OCI-LY1 (cell line): ENCODE measurements at regions not wholly inside any gene's neighbourhood (a gene's known extent, or its start where the extent isn't known, plus 50 kb on each side); places are given as distances from the start of the nearest gene placed in this dataset.
"Not testable (repeated sequence)": the region's sequence is repeated elsewhere in the genome, so short reads cannot be mapped to it uniquely, and the experiment has no call there.

Experiments
- H2AFZ ChIP-seq: fragments of 200-600 bp; sonication (generic), shearing (Covaris generic); 2 replicates; pipeline ENCODE4 v1.6.0; 2014; ENCODE audit warnings: antibody characterized with exemption, mild to moderate bottlenecking, low read length
- H3F3A ChIP-seq: fragments of 200-600 bp; sonication (generic), shearing (Covaris generic); 2 replicates; pipeline ENCODE4 v1.6.0; 2014; ENCODE audit warnings: mild to moderate bottlenecking, antibody characterized with exemption, low read length, moderate library complexity; ENCODE audit not compliant: insufficient read depth
- H3K27ac ChIP-seq: fragments of 200-600 bp; sonication (generic); 2 replicates; pipeline ENCODE4 v1.5.1; 2014; ENCODE audit warnings: low read length, mixed run types, mild to moderate bottlenecking, low read depth; ENCODE audit not compliant: poor library complexity, severe bottlenecking
- H3K27me3 ChIP-seq: fragments of 200-600 bp; sonication (generic); 2 replicates; pipeline ENCODE4 v1.6.0; 2014; ENCODE audit warnings: antibody characterized with exemption, mild to moderate bottlenecking, low read length, moderate library complexity; ENCODE audit not compliant: insufficient read depth
- H3K36me3 ChIP-seq: fragments of 200-600 bp; sonication (generic); 2 replicates; pipeline ENCODE4 v1.6.1; 2014; ENCODE audit warnings: mild to moderate bottlenecking, antibody characterized with exemption, low read length, moderate library complexity, mixed read lengths; ENCODE audit not compliant: insufficient read depth
- H3K4me1 ChIP-seq: fragments of 200-600 bp; sonication (generic); 2 replicates; pipeline ENCODE4 v1.5.1; 2014; ENCODE audit warnings: mild to moderate bottlenecking, low read length, moderate library complexity; ENCODE audit not compliant: insufficient read depth, severe bottlenecking
- H3K4me2 ChIP-seq: fragments of 200-600 bp; sonication (generic), shearing (Covaris generic); 2 replicates; pipeline ENCODE4 v1.6.1; 2014; ENCODE audit warnings: low read length
- H3K4me3 ChIP-seq: fragments of 200-600 bp; sonication (generic); 2 replicates; pipeline ENCODE4 v1.5.1; 2014; ENCODE audit warnings: low read length, low read depth, mild to moderate bottlenecking, mixed read lengths; ENCODE audit not compliant: poor library complexity, severe bottlenecking
- H3K79me2 ChIP-seq: fragments of 200-600 bp; shearing (Covaris generic); 2 replicates; pipeline ENCODE4 v1.6.1; 2016; ENCODE audit warnings: mixed run types, low read length, mixed read lengths; ENCODE audit not compliant: insufficient read depth
- H3K9ac ChIP-seq: fragments of 200-600 bp; sonication (generic), shearing (Covaris generic); 2 replicates; pipeline ENCODE4 v1.6.1; 2014; ENCODE audit warnings: mild to moderate bottlenecking, low read length, mixed read lengths
- H3K9me2 ChIP-seq: fragments of 200-600 bp; sonication (generic), shearing (Covaris generic); 2 replicates; pipeline ENCODE4 v1.6.1; 2014; ENCODE audit warnings: low read depth, mild to moderate bottlenecking, low read length, mixed read lengths
- H3K9me3 ChIP-seq: fragments of 200-600 bp; shearing (Covaris generic); 2 replicates; pipeline ENCODE4 v1.6.1; 2014; ENCODE audit warnings: low read length, mixed read lengths
- H4K20me1 ChIP-seq: fragments of 200-600 bp; sonication (generic), shearing (Covaris generic); 2 replicates; pipeline ENCODE4 v1.6.0; 2016; ENCODE audit warnings: mild to moderate bottlenecking, low read length; ENCODE audit not compliant: insufficient read depth
- CTCF ChIP-seq: fragments of 200-600 bp; sonication (generic), shearing (Covaris generic); IDR thresholded peaks from 2 replicates; pipeline ENCODE4 v1.5.1; 2017; ENCODE audit warnings: mild to moderate bottlenecking, antibody characterized with exemption, low read length, moderate library complexity, mixed read lengths
- EZH2 ChIP-seq: fragments of 200-600 bp; sonication (generic), shearing (Covaris generic); IDR thresholded peaks from 2 replicates; pipeline ENCODE4 v1.8.0; 2017; ENCODE audit warnings: borderline replicate concordance, mixed run types, mild to moderate bottlenecking, antibody characterized with exemption, low read length, moderate library complexity, mixed read lengths

GRCh38 chr14:106067935-106068334 is 541.6 kb downstream of the TMEM121 start:
- Histone ChIP-seq H3K4me1 (no peaks in the 10 kb centered on the region), H3K27ac (no peak overlapping the region), H3F3A (no peaks in the 10 kb centered on the region), H3K4me3 (no peak overlapping the region), H3K9me2 (no peaks in the 10 kb centered on the region), H3K9me3 (no peaks in the 10 kb centered on the region), H3K36me3 (no peaks in the 10 kb centered on the region), H3K27me3 (no peaks in the 10 kb centered on the region), H2AFZ (no peak overlapping the region), H3K4me2 (no peak overlapping the region), H3K79me2 (no peaks in the 10 kb centered on the region), H3K9ac (no peak overlapping the region), H4K20me1 (no peaks in the 10 kb centered on the region)
- TF ChIP-seq CTCF (no peak), EZH2 (no peak)

GRCh38 chr14:106069804-106070625 is 543.6 kb downstream of the TMEM121 start:
- TF ChIP-seq EZH2: no peak
- no peak for TF ChIP-seq CTCF
- Histone ChIP-seq H3K27ac (no peak overlapping the region), H3K4me3 (no peak overlapping the region), H3K36me3 (no peaks in the 10 kb centered on the region), H2AFZ (no peak overlapping the region), H3K27me3 (no peaks in the 10 kb centered on the region), H3K4me1 (no peaks in the 10 kb centered on the region), H3K9me3 (no peaks in the 10 kb centered on the region), H3K9ac (no peak overlapping the region), H3F3A (no peaks in the 10 kb centered on the region), H3K4me2 (no peak overlapping the region), H3K79me2 (no peaks in the 10 kb centered on the region), H3K9me2 (no peaks in the 10 kb centered on the region), H4K20me1 (no peaks in the 10 kb centered on the region)

- Histone ChIP-seq H3K27ac (no peak overlapping the region), H3K9me3 (no peaks in the 10 kb centered on the region), H2AFZ (no peak overlapping the region), H3K27me3 (no peaks in the 10 kb centered on the region), H3K9me2 (no peaks in the 10 kb centered on the region), H3K4me3 (no peak overlapping the region), H4K20me1 (no peaks in the 10 kb centered on the region), H3K79me2 (no peaks in the 10 kb centered on the region), H3K4me1 (no peaks in the 10 kb centered on the region), H3K9ac (no peak overlapping the region), H3F3A (no peaks in the 10 kb centered on the region), H3K4me2 (no peak overlapping the region), H3K36me3 (no peaks in the 10 kb centered on the region)
- no peak for TF ChIP-seq EZH2
- no peak for TF ChIP-seq CTCF
Measured at GRCh38 chr14:106080922-106081321, 554.5 kb downstream of the TMEM121 start.

GRCh38 chr14:106081721-106082120 is 555.3 kb downstream of the TMEM121 start:
- not testable (repeated sequence) for H3K4me1 ChIP-seq, H3K9me2 ChIP-seq, H4K20me1 ChIP-seq

More at GRCh38 chr14:106081721-106082120, 555.3 kb downstream of the TMEM121 start:
- not testable (repeated sequence) for H3K27me3 ChIP-seq, H3K79me2 ChIP-seq, H3F3A ChIP-seq, H3K9ac ChIP-seq, H3K4me2 ChIP-seq, H3K27ac ChIP-seq, H3K36me3 ChIP-seq, H3K9me3 ChIP-seq, H3K4me3 ChIP-seq, H2AFZ ChIP-seq
